ENCODE measurements at regions not wholly inside any gene's neighbourhood (a gene's known extent, or its start where the extent isn't known, plus 50 kb on each side); places are given as distances from the start of the nearest gene placed in this dataset.

- ChIA-PET CTCF (no interaction called here), POLR2A (no interaction called here)
Measured at GRCh38 chr4:123340381-123340701, 56.3 kb upstream of the SPRY1 start.

GRCh38 chr4:123342498-123342897, 54.1 kb upstream of the SPRY1 start:
- no peak for DNase-seq (ENCODE audit: extremely low spot score)
- TF ChIP-seq CTCF (IDR thresholded peaks at IDR 0.05; ENCODE audit: control extremely low read depth, extremely low read depth, low read depth, missing control alignments): no peak
- POLR2A ChIA-PET: no interaction called here
- CTCF ChIA-PET: no interaction called here

More at GRCh38 chr4:123340381-123340701, 56.3 kb upstream of the SPRY1 start:
- DNase-seq (ENCODE audit: extremely low spot score): no peak
- TF ChIP-seq CTCF (IDR thresholded peaks at IDR 0.05; ENCODE audit: control extremely low read depth, extremely low read depth, low read depth, missing control alignments): no peak

- POLR2A ChIA-PET: no interaction called here
- no peak for DNase-seq (ENCODE audit: extremely low spot score)
- CTCF ChIA-PET: interaction anchor here (0.9 to 2.1 kb wide), 4 partner anchors 12 to 19 kb away, joined by 3 to 5 read pairs (median 3); no protein-coding TSS in a partner anchor
- no peak for TF ChIP-seq CTCF (IDR thresholded peaks at IDR 0.05; ENCODE audit: control extremely low read depth, extremely low read depth, low read depth, missing control alignments)
Measured at GRCh38 chr4:123343400-123344041, 53.1 kb upstream of the SPRY1 start.

GRCh38 chr4:123345137-123345934, 51.3 kb upstream of the SPRY1 start:
- ChIA-PET POLR2A (no interaction called here), CTCF (interaction anchor here (2.1 kb wide), 1 partner anchor 11 kb away, joined by 5 read pairs; no protein-coding TSS in a partner anchor)
- DNase-seq (ENCODE audit: extremely low spot score): no peak
- TF ChIP-seq CTCF (IDR thresholded peaks at IDR 0.05; ENCODE audit: control extremely low read depth, extremely low read depth, low read depth, missing control alignments): no peak

- ChIA-PET CTCF (interaction anchor here (1.1 to 2.1 kb wide), 2 partner anchors 10 to 14 kb away, joined by 3 to 5 read pairs; no protein-coding TSS in a partner anchor), POLR2A (no interaction called here)
- DNase-seq (ENCODE audit: extremely low spot score): no peak
- no peak for TF ChIP-seq CTCF (IDR thresholded peaks at IDR 0.05; ENCODE audit: control extremely low read depth, extremely low read depth, low read depth, missing control alignments)
Measured at GRCh38 chr4:123345935-123346300, 50.7 kb upstream of the SPRY1 start.

GRCh38 chr4:123346330-123346940, 50.2 kb upstream of the SPRY1 start:
- DNase-seq (ENCODE audit: extremely low spot score): no peak
- CTCF ChIA-PET: interaction anchor here (0.7 to 1.1 kb wide), 4 partner anchors 9 to 315 kb away, joined by 3 to 5 read pairs (median 3); no protein-coding TSS in a partner anchor
- POLR2A ChIA-PET: no interaction called here

More at GRCh38 chr4:123346330-123346940, 50.2 kb upstream of the SPRY1 start:
- no peak for TF ChIP-seq CTCF (IDR thresholded peaks at IDR 0.05; ENCODE audit: control extremely low read depth, extremely low read depth, low read depth, missing control alignments)

Data from GM10248 (cell line).